ENCODE measurements at regions not wholly inside any gene's neighbourhood (a gene's known extent, or its start where the extent isn't known, plus 50 kb on each side); places are given as distances from the start of the nearest gene placed in this dataset.

GRCh38 chr15:91476861-91477260 lies 376.6 kb upstream of the SLCO3A1 start:
- no peak for DNase-seq

DNA sequence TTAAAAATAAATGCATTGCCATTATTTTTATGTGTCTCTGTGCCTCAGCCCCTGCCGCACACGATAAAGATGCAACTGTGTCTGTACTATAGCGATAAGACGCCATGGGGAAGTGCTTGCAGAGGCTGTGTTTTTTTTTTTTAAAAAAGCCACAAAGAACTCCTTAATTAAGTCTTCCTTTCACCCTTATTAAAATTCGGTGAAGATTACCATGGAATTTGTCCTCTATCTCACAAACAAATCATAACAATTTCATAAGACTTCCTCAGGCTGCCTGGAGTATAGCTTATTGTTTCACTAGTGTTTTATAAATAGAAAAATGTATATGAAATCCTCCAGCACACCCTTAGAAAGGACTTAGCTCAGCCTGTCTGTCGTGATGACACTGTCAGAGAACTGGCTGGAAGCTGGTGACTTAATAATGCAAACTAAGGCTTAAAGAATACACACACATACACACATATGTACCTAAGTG lies 374.8 kb upstream of the SLCO3A1 start:
- no peak for DNase-seq

- DNase-seq: no peak
These were observed 373.1 kb upstream of the SLCO3A1 start for GRCh38 chr15:91480426-91480825.

- DNase-seq: peak; percentile 27 to 75
These were observed 370.7 kb upstream of the SLCO3A1 start for GRCh38 chr15:91482799-91483198.

DNA sequence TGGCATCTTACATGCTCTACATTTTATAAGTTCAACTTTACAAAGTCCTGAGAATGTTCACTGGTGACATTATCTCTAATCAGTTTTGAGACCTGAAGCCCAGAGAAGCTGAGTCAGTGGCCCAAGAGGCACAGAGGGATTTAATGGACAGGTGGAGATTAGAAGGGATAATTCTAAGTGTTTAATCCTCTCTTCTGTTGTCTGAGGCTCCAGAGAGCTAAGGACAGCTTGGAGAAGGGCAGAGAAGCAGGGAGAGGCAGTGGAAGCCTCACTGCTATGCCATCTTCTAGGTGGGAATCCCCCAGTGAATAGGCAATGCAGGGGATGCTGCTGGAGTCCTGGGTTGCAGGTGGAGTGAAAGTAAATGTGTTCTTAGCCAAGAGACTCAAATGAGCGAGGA lies 369.4 kb upstream of the SLCO3A1 start:
- DNase-seq: no peak

GRCh38 chr15:91488452-91488851 lies 365.1 kb upstream of the SLCO3A1 start:
- no peak for DNase-seq

DNA sequence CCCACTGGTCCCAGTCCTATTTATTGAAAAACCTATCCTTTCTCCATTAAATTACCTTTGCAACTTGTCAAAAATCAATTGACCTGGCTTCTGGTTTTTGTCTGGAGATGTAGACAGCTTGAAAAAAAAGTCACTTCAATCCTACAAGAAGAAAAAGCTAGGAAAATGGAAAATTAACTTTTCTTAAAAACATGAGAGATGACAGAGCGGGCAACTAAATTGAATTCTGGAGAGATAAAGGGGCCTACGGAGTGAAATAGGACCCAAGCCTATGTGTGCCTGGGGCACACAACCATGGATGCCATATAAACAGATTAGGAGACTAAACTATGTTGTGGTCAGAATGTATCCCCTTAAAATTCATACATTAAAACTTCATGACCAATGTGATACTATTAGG lies 363.3 kb upstream of the SLCO3A1 start:
- DNase-seq: no peak

DNA sequence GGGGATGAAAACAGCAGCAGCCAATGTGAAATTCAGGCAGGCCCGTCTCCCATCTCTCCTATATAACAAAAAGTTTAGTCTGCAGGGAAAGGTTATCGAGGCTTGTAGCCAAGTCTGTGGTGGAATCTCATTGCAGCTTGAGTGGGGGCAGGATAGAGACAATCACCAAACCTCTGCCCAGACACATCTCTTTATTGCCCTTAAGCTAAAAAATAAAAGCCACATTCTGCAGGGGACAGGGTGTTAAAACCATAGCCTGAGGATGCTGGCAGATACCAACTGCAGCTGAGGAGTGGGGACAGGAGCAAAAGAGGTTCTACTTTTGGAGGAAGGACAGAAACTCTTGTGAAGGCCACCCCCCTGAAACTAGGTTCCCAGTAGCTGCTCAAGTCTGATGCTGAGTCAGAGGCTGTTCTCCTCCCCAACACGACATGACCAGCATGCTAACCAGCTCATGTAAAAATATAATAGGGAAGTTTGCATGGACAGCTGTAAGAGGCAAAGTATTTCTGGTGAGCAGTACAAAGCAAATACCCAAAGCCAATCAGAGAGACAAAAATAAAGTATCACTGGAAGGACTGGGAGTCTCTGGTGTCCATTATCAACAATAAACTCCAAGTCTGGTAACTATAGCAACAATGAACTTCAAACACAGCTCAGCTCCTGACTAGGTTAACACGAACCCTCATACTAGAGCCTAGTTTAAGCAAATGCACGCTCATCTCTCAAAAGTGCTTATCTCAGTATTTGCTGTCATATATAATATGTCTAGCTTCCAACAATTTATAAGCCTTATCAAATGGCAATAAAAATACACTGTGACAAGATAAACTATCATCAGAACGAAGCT lies 362.2 kb upstream of the SLCO3A1 start:
- DNase-seq: peak; percentile 30 to 57

DNA sequence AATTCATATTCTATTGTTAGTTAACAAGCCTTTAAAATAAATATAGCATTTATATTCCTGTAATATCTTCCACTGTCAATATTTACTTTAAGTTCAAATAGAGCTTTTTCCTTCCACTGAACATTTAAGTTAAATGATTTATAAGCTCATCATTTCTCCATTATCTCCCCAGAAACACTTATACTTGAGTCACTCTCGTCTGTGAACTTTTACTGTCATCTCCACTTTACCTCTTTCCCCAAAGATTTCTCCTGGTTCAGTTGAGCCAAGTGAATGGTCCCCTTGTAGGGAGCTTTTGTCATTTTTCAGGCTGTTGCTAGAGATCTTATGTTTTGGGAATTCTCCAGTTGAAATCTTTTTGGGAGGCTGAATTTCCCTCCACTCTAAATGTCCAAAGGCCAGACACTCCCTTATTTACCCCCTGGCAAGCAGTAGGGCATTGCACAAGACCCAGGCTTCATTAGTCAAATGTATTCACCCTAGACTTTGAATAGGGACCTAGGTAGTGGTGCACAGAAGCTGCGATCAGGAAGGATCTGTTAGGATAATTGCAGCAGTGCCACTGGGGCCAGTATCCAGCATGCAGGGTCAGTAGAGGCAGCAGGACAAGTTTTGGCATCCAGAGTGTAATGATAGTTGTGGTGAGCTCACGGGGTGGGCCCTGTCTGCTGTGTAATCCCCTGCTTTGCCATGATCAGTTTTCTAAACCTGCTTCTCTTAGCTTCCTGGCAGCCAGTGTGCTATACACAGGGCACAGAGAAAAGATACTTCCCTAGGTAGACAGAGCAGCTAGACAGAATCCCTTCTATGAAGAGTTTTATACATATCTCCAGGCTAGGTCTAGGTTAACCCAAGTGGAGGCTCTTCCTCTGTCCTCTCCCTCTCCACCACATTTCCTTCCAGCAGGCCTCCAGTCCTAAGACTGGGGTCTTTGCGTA lies 356.5 kb upstream of the SLCO3A1 start:
- no peak for DNase-seq

DNA sequence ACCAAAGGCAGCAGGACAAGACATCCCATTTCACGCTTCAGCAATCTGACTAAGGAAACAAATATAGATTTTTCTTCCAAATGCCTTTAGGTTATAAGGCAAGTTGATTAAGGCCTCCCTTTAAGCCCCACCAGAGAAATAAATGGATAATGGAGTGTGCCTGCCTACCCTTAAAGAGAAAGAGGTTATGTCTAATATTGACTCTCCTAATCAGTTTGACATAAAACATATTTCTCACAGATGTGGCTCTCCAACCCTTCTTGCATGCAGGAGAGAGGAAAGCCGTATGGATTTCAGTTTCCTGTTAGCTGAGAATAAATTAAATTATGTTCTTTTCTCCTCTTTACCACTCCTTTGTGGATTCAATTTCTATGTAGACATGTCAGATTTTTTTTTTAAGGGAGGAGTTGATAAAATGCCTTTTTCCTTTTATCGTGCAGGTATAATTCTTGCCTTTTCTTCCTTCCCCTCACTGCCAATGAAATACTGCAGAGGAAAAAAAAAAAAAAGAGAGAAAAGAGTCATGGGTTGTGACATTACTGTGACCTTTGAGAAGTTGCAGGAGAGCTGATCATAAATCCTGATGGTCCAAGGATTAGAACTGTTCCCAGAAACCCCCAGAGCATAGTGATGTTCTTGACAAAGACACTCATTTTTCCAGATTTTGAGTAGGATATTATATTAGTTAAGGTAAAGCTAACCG lies 355.3 kb upstream of the SLCO3A1 start:
- DNase-seq: no peak

DNA sequence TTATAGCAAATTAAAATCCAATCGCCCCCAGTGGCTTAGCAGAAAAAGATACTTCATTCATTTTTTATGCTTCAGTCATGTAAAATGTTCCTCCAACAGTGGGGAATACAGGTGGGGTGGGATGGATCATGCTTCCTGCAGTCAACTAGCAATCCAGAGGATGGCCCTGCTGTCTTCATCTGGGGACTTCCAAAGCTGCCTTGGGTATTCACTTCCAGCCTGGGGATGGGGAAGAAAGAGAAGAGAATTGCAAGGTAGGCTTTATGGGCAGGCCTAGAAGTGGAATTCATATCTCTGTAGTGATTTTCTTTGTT lies 354.8 kb upstream of the SLCO3A1 start:
- DNase-seq: no peak

- DNase-seq: no peak
These were observed 353.6 kb upstream of the SLCO3A1 start for GRCh38 chr15:91499774-91500383.

DNA sequence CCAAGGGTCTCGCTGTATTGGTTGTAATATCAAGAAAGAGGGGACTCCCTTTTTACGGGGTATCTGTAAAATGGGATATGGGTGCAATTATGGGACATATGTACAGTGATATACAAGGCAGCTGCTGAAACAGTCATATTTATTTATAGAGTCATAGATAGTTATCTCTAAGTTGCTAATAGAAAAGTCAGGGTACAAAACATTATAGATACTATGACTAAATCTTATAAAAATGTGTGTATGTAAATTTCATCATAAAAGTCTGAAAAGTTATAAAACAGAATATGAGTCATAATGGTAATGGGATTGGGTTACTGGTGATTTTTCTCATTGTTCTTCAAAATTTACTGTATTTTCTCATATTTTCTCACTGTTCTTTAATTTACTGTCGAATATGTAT lies 344.9 kb upstream of the SLCO3A1 start:
- DNase-seq: no peak

DNA sequence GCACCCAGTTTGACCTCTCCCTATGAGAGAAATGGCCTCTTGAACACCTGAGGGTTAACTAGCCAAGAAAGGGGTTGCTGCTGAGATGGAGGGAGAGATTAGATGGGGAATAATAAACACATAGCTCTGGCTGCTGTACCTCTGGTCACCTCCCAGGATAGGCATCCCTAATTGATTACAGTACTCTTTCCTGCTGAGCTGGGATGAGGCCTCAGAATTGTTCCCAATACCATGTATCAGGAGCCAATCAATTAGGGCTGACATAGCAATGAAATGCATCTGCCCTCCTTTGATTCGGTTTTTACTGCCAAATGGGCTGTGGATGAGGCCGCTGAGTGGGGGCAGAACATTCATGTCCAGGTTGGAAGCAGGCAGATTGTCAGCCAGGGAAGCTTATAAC lies 339.4 kb upstream of the SLCO3A1 start:
- DNase-seq: no peak

DNA sequence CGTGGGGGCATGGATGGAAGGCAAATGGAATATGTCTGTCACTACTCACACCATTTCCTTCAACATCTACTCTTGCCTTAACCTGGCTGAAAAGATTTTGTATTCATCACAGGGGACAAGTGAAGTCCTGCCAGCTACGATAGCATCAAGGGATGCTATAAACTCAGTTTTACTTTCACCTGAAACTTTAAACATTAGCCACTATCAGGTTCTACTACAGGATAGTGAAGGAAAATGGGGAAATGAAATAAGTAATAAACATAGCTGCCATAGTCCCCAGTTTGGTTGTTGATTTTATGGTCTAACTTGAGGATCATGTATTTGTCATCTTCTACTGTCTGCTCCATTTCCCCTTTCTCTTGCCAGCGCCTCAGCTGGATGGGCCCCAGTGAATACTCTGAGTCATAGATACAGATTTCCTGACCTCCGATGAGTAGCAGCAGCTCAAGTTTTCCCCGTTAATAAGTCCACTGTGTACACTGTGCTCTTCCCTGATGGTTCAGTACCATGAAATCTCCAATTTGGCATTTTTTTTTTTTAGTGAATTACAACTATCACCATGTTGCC lies 338.2 kb upstream of the SLCO3A1 start:
- peak in 1 of 2 donors; percentile 14 for DNase-seq

DNA sequence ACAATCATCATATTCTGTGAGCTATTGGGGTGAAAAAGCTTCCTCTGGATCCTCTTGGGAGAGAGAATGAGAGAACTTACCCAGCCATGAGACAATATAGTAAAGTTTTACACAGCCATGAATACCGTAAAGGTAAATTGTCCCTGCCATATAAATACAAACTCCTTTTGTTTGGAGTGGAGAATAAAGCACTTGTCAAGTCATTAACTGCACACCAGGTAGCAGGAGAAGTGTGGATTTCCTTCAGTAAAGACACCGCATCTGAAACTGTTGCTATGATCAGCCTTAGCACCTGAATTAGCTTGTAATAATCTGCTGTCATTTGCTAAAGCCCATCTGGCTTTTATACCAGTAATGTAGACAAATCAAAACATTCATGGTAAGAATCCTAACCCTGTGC lies 336.6 kb upstream of the SLCO3A1 start:
- no peak for DNase-seq

DNA sequence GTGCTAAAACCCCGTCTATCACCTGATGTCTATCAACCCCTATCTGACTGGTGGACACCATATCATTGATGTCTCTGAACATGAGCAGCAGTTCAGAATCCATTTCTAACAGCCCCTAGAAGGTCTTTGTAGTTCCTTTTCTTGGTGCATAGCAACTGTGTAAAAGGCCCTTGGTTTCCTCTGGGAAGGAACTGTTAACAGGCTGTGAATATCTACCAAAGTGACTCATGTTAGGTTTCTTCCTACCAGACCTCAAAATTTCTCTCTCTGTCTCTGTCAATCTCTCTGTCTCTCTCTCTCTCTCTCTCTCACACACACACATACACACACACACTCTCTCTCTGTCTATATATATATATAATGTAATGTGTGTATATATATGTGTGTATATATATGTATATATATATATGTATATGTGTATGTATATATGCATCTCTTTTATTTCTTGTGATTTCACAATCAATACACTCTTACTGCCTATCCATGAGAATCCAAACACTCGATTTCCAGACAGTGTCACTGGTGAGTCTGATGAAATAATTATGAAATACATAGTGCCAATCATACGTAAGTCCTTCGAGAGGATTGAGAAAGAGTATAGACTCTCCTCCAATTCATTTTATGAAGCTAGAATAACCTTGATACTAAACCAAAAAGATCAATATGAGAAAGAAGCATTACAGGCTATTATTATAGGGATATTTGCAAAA lies 335.9 kb upstream of the SLCO3A1 start:
- DNase-seq: no peak

DNA sequence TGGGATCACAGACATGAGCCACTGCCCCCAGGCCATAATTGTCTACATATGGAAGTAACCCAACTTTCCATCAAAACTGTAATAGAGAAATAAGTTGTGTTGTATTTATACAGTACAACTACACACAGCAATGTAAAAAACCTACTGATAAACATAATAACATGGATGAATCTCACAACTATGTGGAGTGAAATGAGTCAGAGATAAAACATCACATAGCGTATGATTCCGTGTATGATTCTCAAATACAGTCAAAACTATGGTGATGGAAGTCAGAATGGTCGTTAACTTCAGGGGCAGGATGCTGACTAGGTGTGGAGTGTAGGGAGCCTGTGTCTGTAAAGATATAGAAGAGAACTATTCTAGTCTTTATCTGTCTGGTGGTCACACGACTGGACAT lies 332.7 kb upstream of the SLCO3A1 start:
- no peak for DNase-seq

DNA sequence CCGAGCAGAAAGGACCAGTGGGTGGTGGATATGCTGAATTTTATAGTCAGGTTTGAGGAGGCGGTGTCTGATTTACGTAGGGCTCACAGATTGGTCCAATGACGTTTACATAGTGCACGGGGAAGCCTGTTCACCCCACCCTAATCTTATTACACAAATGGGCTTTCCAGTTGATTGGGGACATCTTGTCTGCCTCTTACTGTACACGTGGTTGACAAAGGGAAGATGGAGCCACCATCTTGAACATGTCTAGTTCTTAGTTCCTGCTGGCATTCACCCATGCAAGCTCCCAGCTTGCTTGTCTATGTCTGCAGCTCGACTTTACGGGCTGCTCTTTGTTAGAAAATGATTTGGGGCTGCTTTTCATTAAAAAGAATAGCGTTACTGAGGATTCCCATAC lies 332.0 kb upstream of the SLCO3A1 start:
- no peak for DNase-seq

DNA sequence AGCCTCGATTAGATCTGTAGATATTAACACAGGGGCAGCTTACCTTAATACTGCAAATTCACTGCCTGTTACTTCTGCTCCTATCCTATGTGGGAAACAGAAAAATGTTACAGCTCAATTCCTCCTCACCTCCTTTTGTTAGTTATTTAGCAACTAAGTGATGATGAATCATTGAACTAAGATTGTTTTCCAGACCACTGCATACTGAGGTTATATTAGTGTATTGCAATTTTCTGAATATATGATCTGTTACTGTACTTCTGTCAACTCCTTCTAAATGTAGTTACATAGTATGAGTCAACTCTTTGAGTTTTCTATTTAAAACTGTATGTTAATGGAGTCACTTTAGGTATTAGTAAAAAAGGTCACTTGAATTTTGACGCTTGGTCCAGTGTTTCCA lies 331.5 kb upstream of the SLCO3A1 start:
- DNase-seq: no peak

- DNase-seq: peak in 1 of 2 donors; percentile 67
These were observed 330.7 kb upstream of the SLCO3A1 start for GRCh38 chr15:91522605-91523332.
